HG02610 (cell line): ENCODE measurements at regions not wholly inside any gene's neighbourhood (a gene's known extent, or its start where the extent isn't known, plus 50 kb on each side); places are given as distances from the start of the nearest gene placed in this dataset.

Experiments used
- ATAC-seq: cut with Tn5 transposase; IDR thresholded peaks from one replicate; pipeline ENCODE4 v1.9.1; 2021; ENCODE audit warnings: mild to moderate bottlenecking, moderate library complexity; ENCODE audit not compliant: unreplicated experiment

GRCh38 chr4:34733185-34733941 is 1511.0 kb downstream of the ARAP2 start:
- no peak for ATAC-seq

- ATAC-seq, result no peak
These were observed 1477.4 kb downstream of the ARAP2 start for GRCh38 chr4:34766935-34767334.

- no peak for ATAC-seq
These were observed 1476.9 kb downstream of the ARAP2 start for GRCh38 chr4:34767407-34767806.

DNA sequence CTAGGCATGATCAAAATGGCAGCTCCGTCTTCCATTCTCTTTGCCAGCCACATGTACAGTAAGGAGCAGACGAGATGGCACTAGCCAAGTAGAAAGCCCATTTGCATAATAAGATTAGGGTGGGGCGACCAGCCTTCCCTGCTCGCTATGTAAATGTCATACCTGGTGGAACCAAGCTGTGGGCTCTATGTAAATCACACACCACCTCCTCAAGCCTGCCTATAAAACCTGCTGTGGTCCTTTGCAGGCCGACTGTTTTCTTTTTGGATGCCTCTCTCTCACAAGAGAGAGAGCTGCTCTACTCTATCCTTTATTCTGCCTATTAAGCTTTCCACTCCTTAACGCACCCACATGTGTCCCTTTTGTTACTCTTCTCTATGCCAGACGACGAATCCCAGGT is 1472.7 kb downstream of the ARAP2 start:
- no peak for ATAC-seq

- ATAC-seq, result no peak
These were observed 1454.2 kb downstream of the ARAP2 start for GRCh38 chr4:34790131-34790530.

DNA sequence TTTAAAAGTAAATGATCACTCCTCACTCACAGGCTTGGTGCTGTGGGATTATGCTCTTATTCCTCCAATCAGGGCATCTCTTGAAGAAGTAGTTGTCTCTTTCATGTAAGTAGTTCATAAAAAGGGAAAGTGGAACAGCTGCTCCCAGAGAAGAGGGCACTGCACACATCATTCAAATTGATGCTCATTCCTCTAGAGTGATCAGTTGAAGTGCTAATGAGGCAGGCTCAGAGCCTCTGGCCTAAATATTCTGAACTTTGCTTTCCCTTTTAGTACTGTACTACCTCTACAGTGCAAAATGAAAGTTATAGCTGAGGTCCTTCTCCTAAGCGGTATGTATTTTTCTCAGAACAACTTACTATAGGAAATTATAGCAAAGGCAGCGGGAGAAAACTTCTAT is 1453.1 kb downstream of the ARAP2 start:
- no peak for ATAC-seq

DNA sequence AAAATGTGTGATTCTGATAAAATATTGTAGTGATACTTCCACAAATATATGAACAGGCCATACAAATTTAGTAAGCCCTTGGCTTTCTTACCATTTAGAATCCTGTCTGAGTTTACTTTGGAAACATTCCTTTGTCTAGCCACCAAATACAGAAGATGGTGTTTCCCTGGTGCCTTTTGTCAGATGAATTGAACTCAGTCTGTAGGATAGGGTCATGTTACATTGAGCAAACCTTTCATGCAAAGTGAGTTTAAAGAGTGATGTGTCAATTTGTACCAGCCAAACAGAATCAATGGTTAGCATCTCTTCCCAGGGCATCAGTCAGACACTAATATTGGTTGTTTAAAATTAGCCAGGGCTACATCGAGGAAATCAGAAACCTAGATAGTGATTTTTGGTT is 1443.4 kb downstream of the ARAP2 start:
- no peak for ATAC-seq

- no peak for ATAC-seq
These were observed 1430.0 kb downstream of the ARAP2 start for GRCh38 chr4:34814266-34814665.

DNA sequence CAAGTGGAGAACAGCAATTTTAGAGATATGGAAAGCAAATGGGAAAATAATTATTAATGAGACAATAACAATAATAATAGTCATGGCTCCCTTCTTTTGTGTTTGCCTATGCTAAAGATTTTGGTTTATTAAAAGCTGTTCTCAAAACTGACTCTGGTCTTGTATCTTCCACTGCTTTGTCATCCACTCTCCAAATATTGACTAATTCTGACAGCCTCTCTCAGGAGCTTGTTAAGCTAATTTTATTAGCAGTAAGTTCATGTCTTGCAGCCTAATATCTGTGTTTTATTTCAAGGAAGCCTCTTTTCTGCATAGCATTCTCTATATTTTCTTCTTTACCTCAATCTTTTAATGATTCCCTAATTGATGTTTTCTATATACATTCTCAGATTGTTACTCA is 1419.8 kb downstream of the ARAP2 start:
- no peak for ATAC-seq

DNA sequence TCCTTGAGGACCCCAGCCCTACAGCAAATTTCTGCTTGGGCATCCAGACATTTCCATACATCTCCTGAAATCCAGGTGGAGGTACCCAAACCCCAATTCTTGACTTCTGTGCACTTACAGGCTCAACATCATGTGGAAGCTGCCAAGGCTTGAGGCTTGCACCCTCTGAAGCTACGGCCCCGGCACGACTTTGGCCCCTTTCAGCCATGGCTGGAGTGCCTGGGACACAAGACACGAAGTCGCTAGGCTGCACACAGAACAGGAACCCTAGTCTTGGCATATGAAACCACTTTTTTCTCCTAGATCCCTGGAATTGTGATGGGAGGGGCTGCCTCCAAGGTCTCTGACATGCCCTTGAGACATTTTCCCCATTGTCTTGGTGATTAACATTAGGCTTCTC is 1417.7 kb downstream of the ARAP2 start:
- ATAC-seq, result no peak

GRCh38 chr4:34845926-34846325 is 1398.4 kb downstream of the ARAP2 start:
- ATAC-seq, result no peak

DNA sequence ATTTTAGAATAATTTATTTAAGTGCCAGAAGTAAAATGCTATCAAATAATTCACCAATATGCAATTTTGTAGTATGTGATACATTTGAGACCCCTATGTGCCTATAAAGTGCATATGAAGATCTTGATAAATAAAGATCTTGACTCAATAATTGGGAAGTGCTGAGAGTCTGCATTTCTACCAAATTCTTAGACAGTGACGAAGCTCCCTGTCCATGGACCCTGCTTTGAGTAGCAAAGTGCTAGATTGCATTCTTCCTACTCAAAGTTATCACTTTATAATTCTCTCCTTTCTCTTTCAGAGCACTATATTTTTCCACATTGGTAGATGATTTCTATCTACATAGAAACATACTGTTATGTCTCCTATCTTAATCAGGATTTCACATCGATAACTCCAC is 1393.9 kb downstream of the ARAP2 start:
- no peak for ATAC-seq

GRCh38 chr4:34850968-34851367 is 1393.3 kb downstream of the ARAP2 start:
- ATAC-seq, result no peak

DNA sequence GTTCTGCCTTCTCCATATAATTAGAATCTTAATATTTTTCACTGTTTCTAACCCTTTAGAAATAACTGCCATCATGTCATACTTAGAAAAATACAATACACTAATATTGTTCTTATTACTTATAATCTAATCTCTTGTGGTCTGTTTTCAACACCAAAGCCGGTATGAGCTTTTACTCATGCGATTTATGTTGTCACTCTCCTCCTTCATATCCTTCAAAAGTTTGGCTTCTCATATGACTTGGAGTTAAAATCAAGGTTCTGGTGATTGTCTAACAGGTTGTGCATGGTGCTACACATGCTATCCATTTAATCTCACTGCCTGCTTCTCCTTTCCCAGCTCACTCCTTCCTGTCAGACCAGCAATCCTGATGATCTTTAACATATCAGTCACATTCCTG is 1392.9 kb downstream of the ARAP2 start:
- ATAC-seq, result no peak

DNA sequence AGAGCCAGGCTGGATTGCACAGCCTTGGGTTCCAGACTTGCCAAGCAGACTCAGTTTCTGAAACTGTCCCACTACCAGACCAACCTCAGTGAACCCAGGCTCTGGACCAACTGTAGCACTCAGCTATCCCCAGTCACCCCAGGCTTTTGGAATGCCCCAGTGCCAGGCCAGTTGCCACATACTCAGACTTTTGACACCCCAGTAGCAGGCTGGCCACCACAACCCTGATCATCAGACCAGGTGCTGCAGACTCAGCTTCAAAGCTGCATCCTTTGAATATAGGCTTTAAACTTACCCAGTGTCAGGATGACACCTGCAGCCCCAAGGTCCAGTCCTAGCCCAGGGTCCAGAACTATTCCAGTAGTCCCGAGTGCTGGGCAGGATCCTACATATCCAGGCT is 1389.9 kb downstream of the ARAP2 start:
- no peak for ATAC-seq

- no peak for ATAC-seq
These were observed 1382.6 kb downstream of the ARAP2 start for GRCh38 chr4:34861666-34862065.

GRCh38 chr4:34878961-34879360 is 1365.4 kb downstream of the ARAP2 start:
- no peak for ATAC-seq

DNA sequence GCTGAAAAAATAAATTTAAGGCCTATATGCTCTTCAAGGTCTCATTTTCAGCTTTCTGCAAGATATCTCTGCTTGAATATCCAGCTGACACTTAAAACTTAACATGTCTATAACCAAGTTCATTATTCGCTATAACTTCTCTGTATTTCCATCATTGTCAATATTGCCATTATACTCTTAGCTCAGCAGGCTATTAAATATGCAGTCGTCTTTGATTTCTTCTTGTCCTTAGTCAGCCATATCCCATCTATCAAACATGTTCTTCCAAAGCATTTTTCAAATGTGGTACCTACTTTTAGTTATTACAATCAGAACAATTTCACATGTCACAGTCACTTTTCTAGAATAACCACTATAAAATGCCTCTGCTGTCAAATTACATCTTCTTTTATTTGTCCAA is 1364.1 kb downstream of the ARAP2 start:
- no peak for ATAC-seq

- ATAC-seq, result no peak
These were observed 1352.4 kb downstream of the ARAP2 start for GRCh38 chr4:34891892-34892291.

DNA sequence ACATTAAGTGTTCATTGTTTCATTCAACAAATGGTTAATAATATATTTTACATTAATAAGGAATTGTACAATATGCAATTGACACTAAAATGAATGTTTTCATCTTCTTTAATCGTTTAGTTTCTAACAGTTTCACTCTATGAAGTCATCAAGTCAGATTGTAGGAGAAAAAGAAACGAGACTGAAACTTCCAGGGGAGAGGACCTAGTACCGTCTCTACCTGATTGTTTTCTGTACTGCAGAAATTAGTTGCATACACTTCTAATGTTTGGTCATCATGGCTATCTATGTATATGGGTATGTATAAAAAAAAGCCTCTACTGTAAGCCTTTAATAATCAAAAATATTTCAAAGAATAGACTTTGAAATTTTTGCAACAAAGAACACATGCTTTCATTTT is 1350.9 kb downstream of the ARAP2 start:
- ATAC-seq, result no peak

GRCh38 chr4:34920032-34920431 is 1324.3 kb downstream of the ARAP2 start:
- no peak for ATAC-seq

DNA sequence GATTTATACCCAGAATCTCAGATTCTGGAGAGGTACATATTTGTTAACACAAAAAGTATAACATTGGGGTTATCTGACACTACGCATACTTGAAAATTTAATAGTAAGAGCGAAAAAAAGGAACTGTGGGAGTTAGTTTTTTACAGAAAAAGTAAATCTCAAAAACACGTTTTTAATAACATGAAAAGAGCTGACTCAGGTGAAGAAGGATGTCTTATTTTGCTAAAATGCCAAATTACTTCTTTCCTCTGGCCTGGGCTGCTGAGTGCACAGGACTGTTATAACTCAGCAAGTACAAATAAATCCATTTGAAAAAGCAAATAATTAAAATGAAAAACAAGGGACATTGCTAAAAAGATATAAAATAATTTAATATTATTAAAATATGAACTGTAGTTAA is 1322.9 kb downstream of the ARAP2 start:
- no peak for ATAC-seq

GRCh38 chr4:34922325-34922724 is 1322.0 kb downstream of the ARAP2 start:
- no peak for ATAC-seq
